ENCODE measurements at regions not wholly inside any gene's neighbourhood (a gene's known extent, or its start where the extent isn't known, plus 50 kb on each side); places are given as distances from the start of the nearest gene placed in this dataset.
A peak's percentile ranks its signal among the peaks of the same experiment; 100 is the strongest.

- DNase-seq: no peak
Measured at GRCh38 chr12:126760092-126760491, 1506.9 kb upstream of the TMEM132C start.

GRCh38 chr12:126761420-126761819 is 1505.5 kb upstream of the TMEM132C start:
- DNase-seq: no peak

GRCh38 chr12:126762150-126762549 is 1504.8 kb upstream of the TMEM132C start:
- no peak for DNase-seq

- no peak for DNase-seq
Measured at GRCh38 chr12:126763359-126763758, 1503.6 kb upstream of the TMEM132C start.

GRCh38 chr12:126767334-126767733 is 1499.6 kb upstream of the TMEM132C start:
- no peak for DNase-seq

- DNase-seq: no peak
Measured at GRCh38 chr12:126768517-126768916, 1498.5 kb upstream of the TMEM132C start.

- DNase-seq: no peak
Measured at GRCh38 chr12:126770188-126770587, 1496.8 kb upstream of the TMEM132C start.

- DNase-seq: peak in 1 of 2 experiments; percentile 15
Measured at GRCh38 chr12:126772171-126772864, 1494.7 kb upstream of the TMEM132C start.

- DNase-seq: no peak
Measured at GRCh38 chr12:126773012-126773411, 1494.0 kb upstream of the TMEM132C start.

- no peak for DNase-seq
Measured at GRCh38 chr12:126773491-126773890, 1493.5 kb upstream of the TMEM132C start.

- DNase-seq: no peak
Measured at GRCh38 chr12:126776026-126776655, 1490.8 kb upstream of the TMEM132C start.

GRCh38 chr12:126780343-126780742 is 1486.6 kb upstream of the TMEM132C start:
- no peak for DNase-seq

- DNase-seq: no peak
Measured at GRCh38 chr12:126781593-126781992, 1485.4 kb upstream of the TMEM132C start.

- DNase-seq: no peak
Measured at GRCh38 chr12:126782083-126782482, 1484.9 kb upstream of the TMEM132C start.

GRCh38 chr12:126784328-126784921 is 1482.5 kb upstream of the TMEM132C start:
- peak in 1 of 2 experiments; percentile 2 for DNase-seq

GRCh38 chr12:126789963-126790362 is 1477.0 kb upstream of the TMEM132C start:
- DNase-seq: no peak

- DNase-seq: no peak
Measured at GRCh38 chr12:126791122-126791521, 1475.8 kb upstream of the TMEM132C start.

GRCh38 chr12:126792411-126792810 is 1474.6 kb upstream of the TMEM132C start:
- DNase-seq: no peak

- no peak for DNase-seq
Measured at GRCh38 chr12:126797525-126797924, 1469.4 kb upstream of the TMEM132C start.

- DNase-seq: no peak
Measured at GRCh38 chr12:126798449-126798848, 1468.5 kb upstream of the TMEM132C start.

GRCh38 chr12:126807312-126807865 is 1459.6 kb upstream of the TMEM132C start:
- DNase-seq: no peak

GRCh38 chr12:126811391-126811790 is 1455.6 kb upstream of the TMEM132C start:
- DNase-seq: no peak

GRCh38 chr12:126819554-126819953 is 1447.4 kb upstream of the TMEM132C start:
- DNase-seq: no peak

All from activated CD4-positive, alpha-beta T cell treated with anti-CD3 and anti-CD28 coated beads, Interleukin-2, amount 50 U/mL, for 4 hours (primary cell).